Ishikawa (cell line): ENCODE measurements at regions not wholly inside any gene's neighbourhood (a gene's known extent, or its start where the extent isn't known, plus 50 kb on each side); places are given as distances from the start of the nearest gene placed in this dataset.

ENCODE experiments used
- CEBPB ChIP-seq: IDR thresholded peaks from 2 replicates; pipeline ENCODE4 v1.6.1; 2012
- CREB1 ChIP-seq: IDR thresholded peaks from 2 replicates; pipeline ENCODE4 v1.6.1; 2012; ENCODE audit warnings: low read depth
- EGR1 ChIP-seq: IDR thresholded peaks from 2 replicates; pipeline ENCODE4 v1.6.1; 2012
- EP300 ChIP-seq: IDR thresholded peaks from 2 replicates; pipeline ENCODE4 v1.6.1; 2012; ENCODE audit warnings: borderline replicate concordance
- FOXM1 ChIP-seq: IDR thresholded peaks from 2 replicates; pipeline ENCODE4 v1.6.1; 2012; ENCODE audit warnings: low read depth, borderline replicate concordance
- NFIC ChIP-seq: IDR thresholded peaks from 2 replicates; pipeline ENCODE4 v1.6.1; 2012
- RAD21 ChIP-seq: IDR thresholded peaks from 2 replicates; pipeline ENCODE4 v1.6.1; 2012; ENCODE audit warnings: low read depth
- TAF1 ChIP-seq: IDR thresholded peaks from 2 replicates; pipeline ENCODE4 v1.6.1; 2012; ENCODE audit warnings: low read depth, mild to moderate bottlenecking
- TCF12 ChIP-seq: IDR thresholded peaks from 2 replicates; pipeline ENCODE4 v1.6.1; 2012; ENCODE audit warnings: low read depth
- TEAD4 ChIP-seq: IDR thresholded peaks from 2 replicates; pipeline ENCODE4 v1.6.1; 2012
- YY1 ChIP-seq: IDR thresholded peaks from 2 replicates; pipeline ENCODE4 v1.6.1; 2012; ENCODE audit warnings: low read depth
- ZBTB7A ChIP-seq: IDR thresholded peaks from 2 replicates; pipeline ENCODE4 v1.6.1; 2012; ENCODE audit warnings: low read depth
- TF ChIP-seq, protein P1 (sequence below): IDR thresholded peaks from 2 replicates; pipeline ENCODE4 v1.6.1; 2012; ENCODE audit warnings: low read depth, mild to moderate bottlenecking
- TF ChIP-seq, protein P2 (sequence below): IDR thresholded peaks from 2 replicates; pipeline ENCODE4 v1.6.1; 2012
- TF ChIP-seq, protein P3 (sequence below): IDR thresholded peaks from 2 replicates; pipeline ENCODE4 v1.6.1; 2012

DNA sequence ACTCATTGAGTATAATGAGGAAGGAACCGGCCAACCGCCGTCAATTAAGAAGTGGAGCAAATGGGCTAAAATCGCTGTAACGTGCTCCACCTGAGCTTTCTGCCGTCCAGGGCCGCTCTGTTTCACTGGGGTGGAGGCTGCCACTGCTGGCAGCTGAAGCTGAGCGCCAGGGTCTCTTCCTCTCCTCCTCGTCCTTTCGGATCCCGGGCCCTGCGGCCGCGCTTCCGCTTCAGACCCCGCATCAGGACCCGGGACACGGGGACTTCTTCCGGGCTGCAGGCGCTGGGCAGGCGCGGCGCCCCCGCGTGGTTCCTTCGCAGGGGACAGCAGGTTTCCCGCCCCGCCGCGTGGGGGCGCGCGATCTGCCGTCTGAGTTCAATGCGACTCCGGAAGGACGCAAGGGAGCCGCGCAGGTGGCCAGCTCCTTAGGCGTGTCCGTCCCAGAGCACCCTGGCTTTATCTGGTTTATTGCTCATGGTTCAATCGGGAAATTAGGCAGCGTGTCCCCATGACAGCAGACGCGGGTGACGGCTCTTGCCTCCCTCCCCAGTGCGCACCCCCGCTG is 519.8 kb downstream of the TRIML1 start:
- TF ChIP-seq RAD21 = no peak
- TF ChIP-seq TEAD4 = no peak

DNA sequence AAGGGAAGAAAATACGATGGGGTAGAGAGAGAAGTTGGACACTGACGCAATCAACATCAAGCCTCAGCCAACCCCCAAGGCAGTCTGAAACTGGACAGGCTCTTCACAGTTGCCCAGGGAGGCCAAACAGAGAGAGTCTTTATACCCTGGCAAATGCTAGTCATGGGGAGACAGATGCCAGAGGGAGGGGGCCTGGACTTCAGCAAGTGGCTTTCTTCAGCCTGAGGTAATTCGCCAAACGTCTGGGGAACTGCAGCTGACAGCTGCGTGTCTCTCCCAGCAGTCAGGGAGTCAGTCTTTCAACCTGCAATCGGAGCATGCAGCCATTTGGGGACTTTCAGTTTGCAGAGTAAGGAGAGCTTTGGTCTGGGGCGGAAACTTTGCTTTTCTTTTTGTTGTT is 521.6 kb downstream of the TRIML1 start:
- TF ChIP-seq, protein P1, sequence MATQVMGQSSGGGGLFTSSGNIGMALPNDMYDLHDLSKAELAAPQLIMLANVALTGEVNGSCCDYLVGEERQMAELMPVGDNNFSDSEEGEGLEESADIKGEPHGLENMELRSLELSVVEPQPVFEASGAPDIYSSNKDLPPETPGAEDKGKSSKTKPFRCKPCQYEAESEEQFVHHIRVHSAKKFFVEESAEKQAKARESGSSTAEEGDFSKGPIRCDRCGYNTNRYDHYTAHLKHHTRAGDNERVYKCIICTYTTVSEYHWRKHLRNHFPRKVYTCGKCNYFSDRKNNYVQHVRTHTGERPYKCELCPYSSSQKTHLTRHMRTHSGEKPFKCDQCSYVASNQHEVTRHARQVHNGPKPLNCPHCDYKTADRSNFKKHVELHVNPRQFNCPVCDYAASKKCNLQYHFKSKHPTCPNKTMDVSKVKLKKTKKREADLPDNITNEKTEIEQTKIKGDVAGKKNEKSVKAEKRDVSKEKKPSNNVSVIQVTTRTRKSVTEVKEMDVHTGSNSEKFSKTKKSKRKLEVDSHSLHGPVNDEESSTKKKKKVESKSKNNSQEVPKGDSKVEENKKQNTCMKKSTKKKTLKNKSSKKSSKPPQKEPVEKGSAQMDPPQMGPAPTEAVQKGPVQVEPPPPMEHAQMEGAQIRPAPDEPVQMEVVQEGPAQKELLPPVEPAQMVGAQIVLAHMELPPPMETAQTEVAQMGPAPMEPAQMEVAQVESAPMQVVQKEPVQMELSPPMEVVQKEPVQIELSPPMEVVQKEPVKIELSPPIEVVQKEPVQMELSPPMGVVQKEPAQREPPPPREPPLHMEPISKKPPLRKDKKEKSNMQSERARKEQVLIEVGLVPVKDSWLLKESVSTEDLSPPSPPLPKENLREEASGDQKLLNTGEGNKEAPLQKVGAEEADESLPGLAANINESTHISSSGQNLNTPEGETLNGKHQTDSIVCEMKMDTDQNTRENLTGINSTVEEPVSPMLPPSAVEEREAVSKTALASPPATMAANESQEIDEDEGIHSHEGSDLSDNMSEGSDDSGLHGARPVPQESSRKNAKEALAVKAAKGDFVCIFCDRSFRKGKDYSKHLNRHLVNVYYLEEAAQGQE = no peak
- TF ChIP-seq YY1 (no peak), CREB1 (no peak), CEBPB (no peak), EP300 (no peak), FOXM1 (no peak), RAD21 (no peak), TAF1 (no peak), TCF12 (no peak), ZBTB7A (no peak), EGR1 (no peak), NFIC (no peak), TEAD4 (no peak)
- TF ChIP-seq, protein P2, sequence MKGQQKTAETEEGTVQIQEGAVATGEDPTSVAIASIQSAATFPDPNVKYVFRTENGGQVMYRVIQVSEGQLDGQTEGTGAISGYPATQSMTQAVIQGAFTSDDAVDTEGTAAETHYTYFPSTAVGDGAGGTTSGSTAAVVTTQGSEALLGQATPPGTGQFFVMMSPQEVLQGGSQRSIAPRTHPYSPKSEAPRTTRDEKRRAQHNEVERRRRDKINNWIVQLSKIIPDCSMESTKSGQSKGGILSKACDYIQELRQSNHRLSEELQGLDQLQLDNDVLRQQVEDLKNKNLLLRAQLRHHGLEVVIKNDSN = no peak
- TF ChIP-seq, protein P3, sequence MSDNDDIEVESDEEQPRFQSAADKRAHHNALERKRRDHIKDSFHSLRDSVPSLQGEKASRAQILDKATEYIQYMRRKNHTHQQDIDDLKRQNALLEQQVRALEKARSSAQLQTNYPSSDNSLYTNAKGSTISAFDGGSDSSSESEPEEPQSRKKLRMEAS = no peak

DNA sequence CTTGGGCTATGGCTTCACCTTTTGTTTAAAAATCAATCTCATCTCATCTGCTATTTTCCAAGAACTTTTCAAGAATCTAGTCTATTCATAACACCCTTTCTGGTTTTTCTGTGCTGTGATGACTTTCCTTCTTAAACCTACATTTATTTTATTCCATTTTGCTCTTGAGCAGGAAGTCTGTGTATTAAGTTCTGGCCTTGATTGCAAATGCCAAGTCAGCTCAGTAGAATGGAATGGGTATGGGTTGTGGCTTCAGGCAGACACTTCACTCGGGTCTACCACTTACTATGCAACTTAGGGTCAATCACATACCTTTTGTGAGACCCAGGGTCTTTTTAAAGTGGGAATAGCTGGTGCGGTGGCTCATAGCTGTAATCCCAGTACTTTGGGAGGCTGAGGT is 522.3 kb downstream of the TRIML1 start:
- TF ChIP-seq, protein P1 = no peak
- TF ChIP-seq FOXM1 (no peak), CREB1 (no peak)

DNA sequence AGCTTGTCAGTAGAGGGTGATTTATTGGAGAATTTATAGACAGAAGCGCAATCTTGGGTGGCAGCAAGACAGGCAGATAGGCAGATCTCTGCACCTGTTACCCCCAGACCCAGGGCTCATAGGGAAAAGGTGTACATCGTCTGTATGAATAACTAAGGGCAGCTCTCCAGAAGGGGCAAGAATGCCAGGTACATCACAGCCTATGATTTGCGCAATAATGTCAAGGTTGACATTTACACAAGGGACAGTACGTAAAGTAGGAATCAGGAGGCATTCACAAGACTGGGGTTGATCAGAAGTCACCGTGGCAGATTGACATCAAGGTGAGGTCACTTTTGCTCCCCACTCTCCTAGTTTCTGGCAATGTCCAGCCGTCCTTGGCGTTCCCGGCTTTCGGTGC is 524.1 kb downstream of the TRIML1 start:
- TF ChIP-seq, protein P3 = no peak
- TF ChIP-seq CEBPB = 0 out of 2 replicates have a peak, but pooled peaks have one; percentile 26
- TF ChIP-seq, protein P1 = no peak

DNA sequence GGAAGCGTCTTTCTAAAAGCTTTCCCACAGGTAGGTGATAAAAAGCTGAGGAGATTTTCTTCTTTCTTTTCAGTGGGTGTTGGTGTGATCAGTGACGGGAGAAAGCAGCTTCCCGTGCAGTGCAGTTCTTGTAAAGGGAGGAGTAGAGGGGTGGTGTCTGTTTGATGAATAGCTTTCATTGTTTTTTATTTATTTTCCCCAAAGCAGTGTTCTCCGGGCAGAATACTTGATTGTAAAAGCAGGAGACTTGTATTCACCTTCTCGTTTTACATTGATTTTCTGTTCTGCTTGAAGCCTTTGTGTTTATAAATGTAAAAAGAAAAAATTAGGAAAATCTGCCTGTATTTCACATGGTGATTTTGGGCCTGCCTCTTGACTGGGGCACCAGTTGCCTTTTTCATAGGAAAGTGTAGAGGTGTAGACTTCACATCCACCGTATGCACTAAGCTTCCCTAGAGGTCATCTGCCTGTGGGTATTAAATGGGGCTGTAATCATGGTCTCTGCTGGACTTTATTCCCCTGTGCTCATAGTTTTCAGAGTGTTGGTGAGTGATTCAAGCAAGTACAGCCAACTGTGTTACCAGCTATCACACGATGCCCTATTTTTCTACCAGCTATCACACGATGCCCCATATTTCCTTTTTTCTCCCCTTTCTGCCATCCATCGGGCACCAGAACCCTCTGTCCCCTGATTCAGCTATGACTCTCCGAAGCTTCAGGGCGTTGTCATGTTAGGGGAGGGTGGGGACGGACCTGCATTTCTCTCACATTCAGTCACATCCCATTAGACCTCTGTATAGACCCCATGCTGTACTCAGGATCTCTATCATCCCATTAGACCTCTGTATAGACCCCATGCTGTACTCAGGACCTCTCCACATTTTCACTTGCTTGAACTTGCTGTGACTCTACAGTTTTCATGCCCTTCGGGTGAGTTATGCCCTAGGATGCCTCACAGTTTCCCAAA is 526.5 kb downstream of the TRIML1 start:
- TF ChIP-seq NFIC (no peak), TAF1 (no peak), RAD21 (no peak), ZBTB7A (no peak), TCF12 (no peak), FOXM1 (no peak), YY1 (no peak), CREB1 (no peak), EP300 (no peak), CEBPB (no peak), TEAD4 (no peak)
- TF ChIP-seq, protein P3 = no peak
- TF ChIP-seq, protein P1 = no peak
